H1 (cell line): ENCODE measurements at regions not wholly inside any gene's neighbourhood (a gene's known extent, or its start where the extent isn't known, plus 50 kb on each side); places are given as distances from the start of the nearest gene placed in this dataset.

Experiments used
- ATF2 ChIP-seq: IDR thresholded peaks from 2 replicates; pipeline ENCODE4 v1.6.1; 2012; ENCODE audit warnings: low read length, inconsistent platforms
- CTCF ChIP-seq, 3 experiments: IDR thresholded peaks; 1 replicate in 2 of 3; 2 replicates in 1 of 3; pipeline versions ENCODE4 v1.5.1 to v1.6.1; 2011; ENCODE audit warnings: low read length in 3 of 3, mild to moderate bottlenecking in 3 of 3, inconsistent platforms in 2 of 3, low read depth in 1 of 3, moderate library complexity in 1 of 3; ENCODE audit not compliant: insufficient read depth in 1 of 3; ENCODE audit errors: control extremely low read depth in 1 of 3
- EGR1 ChIP-seq: IDR thresholded peaks from 2 replicates; pipeline ENCODE4 v1.6.1; 2011; ENCODE audit warnings: low read depth, low read length, borderline replicate concordance
- HDAC2 ChIP-seq, 2 experiments: fragments of 300-600 bp in 1 of 2; sonication (generic) in 1 of 2; IDR thresholded peaks; 2 replicates each; pipeline ENCODE4 v1.6.1; 2011 to 2012; ENCODE audit warnings: low read depth in 2 of 2, low read length in 2 of 2, mild to moderate bottlenecking in 2 of 2, moderate library complexity in 2 of 2, borderline replicate concordance in 1 of 2, inconsistent platforms in 1 of 2
- MAX ChIP-seq: IDR thresholded peaks from 2 replicates; pipeline ENCODE4 v1.6.1; 2012; ENCODE audit warnings: inconsistent platforms
- POLR2A ChIP-seq, 2 experiments: IDR thresholded peaks; 1 replicate in 1 of 2; 2 replicates in 1 of 2; pipeline ENCODE4 v1.6.1; 2011; ENCODE audit warnings: low read depth in 2 of 2, low read length in 2 of 2, mild to moderate bottlenecking in 2 of 2; ENCODE audit errors: control extremely low read depth in 1 of 2
- TAF1 ChIP-seq: IDR thresholded peaks from 2 replicates; pipeline ENCODE4 v1.6.1; 2011; ENCODE audit warnings: mild to moderate bottlenecking, low read depth, low read length

DNA sequence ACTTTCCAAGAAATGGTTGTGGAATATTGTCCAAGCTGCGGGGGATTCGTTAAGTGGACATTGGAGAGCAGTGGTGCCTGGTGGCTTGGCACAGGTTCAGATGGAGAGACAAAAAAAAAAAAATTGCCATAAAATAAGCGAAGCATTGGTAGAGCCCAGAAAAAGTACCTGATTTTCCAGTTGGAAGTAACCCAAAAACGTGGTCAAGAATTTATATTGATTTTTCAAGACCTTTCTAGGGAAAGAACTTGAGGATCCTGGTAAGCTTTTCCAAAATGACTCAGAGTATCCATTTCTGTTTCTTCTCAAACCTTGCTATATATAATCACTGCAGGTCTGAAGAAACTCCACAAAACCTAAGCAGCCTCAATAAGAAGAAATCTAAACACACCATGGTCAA is 94.6 kb downstream of the ING1 start:
- TF ChIP-seq POLR2A (IDR thresholded peaks at IDR 0.05; ENCODE audit: control extremely low read depth in 1 of 2, low read depth in 2 of 2, low read length in 2 of 2) (no peak), MAX (no peak), CTCF (IDR thresholded peaks at IDR 0.05; ENCODE audit: control extremely low read depth in 1 of 3, insufficient read depth in 1 of 3, low read depth in 1 of 3, low read length in 3 of 3) (no peak), ATF2 (no peak), EGR1 (no peak), HDAC2 (IDR thresholded peaks at IDR 0.05; ENCODE audit: borderline replicate concordance in 1 of 2, low read depth in 2 of 2, low read length in 2 of 2) (no peak), TAF1 (no peak)
